Liver (tissue), 3 donors: ENCODE measurements at regions not wholly inside any gene's neighbourhood (a gene's known extent, or its start where the extent isn't known, plus 50 kb on each side); places are given as distances from the start of the nearest gene placed in this dataset.

Source experiments
- EGR1 ChIP-seq, 2 donors: IDR thresholded peaks; 2 replicates each; pipeline ENCODE4 v1.6.1; 2016 to 2018; ENCODE audit warnings: antibody characterized with exemption in 2 of 2, low read depth in 2 of 2
- FOXA1 ChIP-seq: IDR thresholded peaks from 2 replicates; pipeline ENCODE4 v1.6.1; 2016; ENCODE audit warnings: antibody characterized with exemption
- JUND ChIP-seq, 2 donors: IDR thresholded peaks; 2 replicates each; pipeline ENCODE4 v1.6.1; 2016; ENCODE audit warnings: antibody characterized with exemption in 2 of 2
- REST ChIP-seq: IDR thresholded peaks from 2 replicates; pipeline ENCODE4 v1.6.1; 2016; ENCODE audit warnings: antibody characterized with exemption, mild to moderate bottlenecking
- YY1 ChIP-seq: IDR thresholded peaks from 2 replicates; pipeline ENCODE4 v1.6.1; 2016; ENCODE audit warnings: antibody characterized with exemption, mild to moderate bottlenecking
- TF ChIP-seq, protein P1 (sequence below): fragments of 150-350 bp; IDR thresholded peaks from 2 replicates; pipeline ENCODE4 v1.5.1; 2017; ENCODE audit warnings: improper control_type of control experiment, low read depth, low read length; ENCODE audit not compliant: missing input control
- TF ChIP-seq, protein P2 (sequence below): IDR thresholded peaks from 2 replicates; pipeline ENCODE4 v1.6.1; 2016; ENCODE audit warnings: antibody characterized with exemption
- donor health status: healthy.
- donor health status: healthy.

DNA sequence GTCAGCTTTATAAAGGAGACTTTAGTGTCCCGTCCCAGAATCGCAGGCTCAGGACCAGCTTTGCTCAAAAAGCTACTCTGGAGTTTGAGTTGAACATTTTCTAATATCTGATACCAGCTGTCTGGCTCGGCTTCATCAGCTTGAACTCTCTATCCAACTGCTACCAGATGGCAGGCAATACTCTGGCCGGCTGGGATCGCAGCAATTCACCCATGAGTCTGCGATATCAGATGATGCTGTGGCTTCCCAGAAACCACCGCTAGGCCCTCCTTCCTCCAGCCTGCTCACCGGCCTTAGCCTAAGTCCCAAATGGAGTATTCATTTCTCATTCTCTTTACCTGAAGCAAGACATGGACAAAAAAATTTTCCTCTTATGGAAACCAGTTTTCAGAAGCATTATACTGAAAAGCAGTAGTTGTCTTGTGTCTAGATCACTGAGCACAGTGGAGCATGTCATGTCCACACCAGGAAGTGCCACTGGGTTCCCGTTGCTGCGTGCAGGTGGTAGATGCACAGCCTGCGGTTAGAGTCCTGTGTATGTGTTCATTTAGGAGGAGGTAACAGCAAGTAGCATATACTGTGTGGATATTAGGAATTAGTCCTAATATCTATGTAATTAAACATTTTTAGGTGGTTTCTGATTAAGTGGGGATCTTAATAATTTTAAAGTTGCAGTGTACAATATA lies 162.0 kb upstream of the SOX11 start:
- TF ChIP-seq, protein P1, sequence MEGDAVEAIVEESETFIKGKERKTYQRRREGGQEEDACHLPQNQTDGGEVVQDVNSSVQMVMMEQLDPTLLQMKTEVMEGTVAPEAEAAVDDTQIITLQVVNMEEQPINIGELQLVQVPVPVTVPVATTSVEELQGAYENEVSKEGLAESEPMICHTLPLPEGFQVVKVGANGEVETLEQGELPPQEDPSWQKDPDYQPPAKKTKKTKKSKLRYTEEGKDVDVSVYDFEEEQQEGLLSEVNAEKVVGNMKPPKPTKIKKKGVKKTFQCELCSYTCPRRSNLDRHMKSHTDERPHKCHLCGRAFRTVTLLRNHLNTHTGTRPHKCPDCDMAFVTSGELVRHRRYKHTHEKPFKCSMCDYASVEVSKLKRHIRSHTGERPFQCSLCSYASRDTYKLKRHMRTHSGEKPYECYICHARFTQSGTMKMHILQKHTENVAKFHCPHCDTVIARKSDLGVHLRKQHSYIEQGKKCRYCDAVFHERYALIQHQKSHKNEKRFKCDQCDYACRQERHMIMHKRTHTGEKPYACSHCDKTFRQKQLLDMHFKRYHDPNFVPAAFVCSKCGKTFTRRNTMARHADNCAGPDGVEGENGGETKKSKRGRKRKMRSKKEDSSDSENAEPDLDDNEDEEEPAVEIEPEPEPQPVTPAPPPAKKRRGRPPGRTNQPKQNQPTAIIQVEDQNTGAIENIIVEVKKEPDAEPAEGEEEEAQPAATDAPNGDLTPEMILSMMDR: no peak
- TF ChIP-seq JUND (IDR thresholded peaks at IDR 0.05) (no peak), EGR1 (IDR thresholded peaks at IDR 0.05; ENCODE audit: low read depth in 2 of 2) (no peak), YY1 (no peak), REST (no peak), FOXA1 (no peak)
- TF ChIP-seq, protein P2, sequence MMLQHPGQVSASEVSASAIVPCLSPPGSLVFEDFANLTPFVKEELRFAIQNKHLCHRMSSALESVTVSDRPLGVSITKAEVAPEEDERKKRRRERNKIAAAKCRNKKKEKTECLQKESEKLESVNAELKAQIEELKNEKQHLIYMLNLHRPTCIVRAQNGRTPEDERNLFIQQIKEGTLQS: no peak
